Prostate gland (tissue), 2 donors: ENCODE measurements at regions not wholly inside any gene's neighbourhood (a gene's known extent, or its start where the extent isn't known, plus 50 kb on each side); places are given as distances from the start of the nearest gene placed in this dataset.
"Not testable (repeated sequence)": the region's sequence is repeated elsewhere in the genome, so short reads cannot be mapped to it uniquely, and the experiment has no call there.

Experiments
- DNase-seq: peaks from one replicate; pipeline ENCODE4 v3.0.0-alpha.2; 2019; ENCODE audit warnings: low spot score
- H3K27ac ChIP-seq, 2 donors: fragments of 200-600 bp; sonication (generic); 2 replicates each; pipeline ENCODE4 v1.5.1; 2017 to 2019
- H3K27me3 ChIP-seq: fragments of 200-600 bp; sonication (generic); replicated peaks from 2 replicates; pipeline ENCODE4 v1.5.1; 2019; ENCODE audit not compliant: insufficient read depth
- H3K36me3 ChIP-seq, 2 donors: fragments of 200-600 bp; sonication (generic); 1 replicate in 1 of 2; 2 replicates in 1 of 2; pipeline versions ENCODE4 v1.5.1 to v1.8.1; 2017 to 2019
- H3K4me1 ChIP-seq: fragments of 200-600 bp; sonication (generic); replicated peaks from 2 replicates; pipeline ENCODE4 v1.5.1; 2019
- H3K4me3 ChIP-seq, 2 donors: fragments of 200-600 bp; sonication (generic); 2 replicates each; pipeline ENCODE4 v1.5.1; 2017 to 2019
- H3K9me3 ChIP-seq: fragments of 200-600 bp; sonication (generic); 2 replicates; pipeline ENCODE4 v1.5.1; 2017
- POLR2A ChIP-seq: fragments of 450-650 bp; IDR thresholded peaks from one replicate; pipeline ENCODE4 v1.6.1; 2016; ENCODE audit warnings: antibody characterized with exemption, mild to moderate bottlenecking
- POLR2AphosphoS5 ChIP-seq: sonication (generic); formaldehyde crosslinking; IDR thresholded peaks from one replicate; pipeline ENCODE4 v1.6.1; 2017; ENCODE audit warnings: antibody characterized with exemption
- WGBS: methylation state at CpG from one replicate; pipeline ENCODE4 v1.1.5; 2018; 5-methylcytosine and 5-hydroxymethylcytosine counted together
- intact Hi-C: fragments of 100-400 bp; cut with DNase I; formaldehyde crosslinking; loops from one replicate; pipeline ENCODE4 v1.14.2; 2022
- TF ChIP-seq, protein P1 (sequence below), 4 experiments: fragments of 200-600 bp in 2 of 4; fragments of 450-650 bp in 2 of 4; sonication (generic) in 2 of 4; IDR thresholded peaks; 1 replicate in 3 of 4; 2 replicates in 1 of 4; pipeline ENCODE4 v1.5.1; 2016 to 2019; ENCODE audit warnings: antibody characterized with exemption in 4 of 4, mild to moderate bottlenecking in 2 of 4, moderate library complexity in 2 of 4

DNA sequence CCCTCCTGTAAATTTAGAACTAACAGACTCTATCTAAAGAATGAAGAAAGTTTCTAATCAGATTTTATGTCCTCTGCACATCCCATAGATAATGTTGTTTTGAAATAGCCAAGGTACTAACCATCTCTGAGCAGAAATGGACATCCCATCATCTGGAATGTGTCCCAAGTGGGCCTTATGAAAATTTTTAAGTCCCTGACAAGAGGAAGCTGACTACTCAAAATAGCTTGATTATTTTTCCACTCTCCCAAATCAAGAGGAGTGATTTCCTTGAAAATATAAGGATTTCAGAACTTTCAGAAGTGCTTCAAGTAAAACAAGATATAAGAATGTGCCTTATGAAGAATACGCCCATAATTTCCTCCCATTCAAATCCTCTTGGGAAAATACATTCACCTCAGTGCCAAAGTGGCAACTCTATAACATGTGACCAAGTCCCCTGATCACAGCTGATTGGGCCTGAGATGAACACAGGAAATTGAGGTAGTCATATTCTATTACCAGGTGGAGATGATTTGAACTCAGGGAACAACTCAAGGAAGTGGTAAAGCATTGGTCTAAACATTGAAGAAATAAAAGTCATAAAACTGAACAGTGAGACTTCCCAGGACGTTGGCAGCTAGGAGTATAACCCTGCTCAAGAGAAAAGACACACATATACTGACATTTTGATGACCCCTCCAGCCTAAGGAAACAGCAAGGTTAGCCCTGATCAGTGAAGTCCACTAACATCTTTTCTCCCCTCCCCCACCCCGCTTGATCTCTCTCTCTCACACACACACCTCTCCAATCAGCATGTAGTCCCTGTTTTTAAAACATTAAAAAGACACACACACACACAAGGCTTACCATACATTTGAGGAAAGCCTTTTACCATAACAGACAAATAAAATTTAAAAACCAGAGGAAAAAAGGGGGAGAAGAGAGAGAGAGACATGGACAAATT, 70.8 kb upstream of the TEAD1 start:
- Histone ChIP-seq H3K9me3 (no peaks in the 10 kb centered on the region), H3K36me3 (no peaks in the 10 kb centered on the region), H3K4me1 (no peaks in the 10 kb centered on the region), H3K27ac (no peak overlapping the region), H3K4me3 (no peak overlapping the region), H3K27me3 (no peaks in the 10 kb centered on the region)
- intact Hi-C loops = loop anchor here (5.0 to 10.0 kb wide), 2 partner anchors 211 to 289 kb away; no protein-coding TSS in a partner anchor
- no peak for DNase-seq
- 57% methylated on average over 3 of the region's 3 CpGs for WGBS
- TF ChIP-seq, protein P1, sequence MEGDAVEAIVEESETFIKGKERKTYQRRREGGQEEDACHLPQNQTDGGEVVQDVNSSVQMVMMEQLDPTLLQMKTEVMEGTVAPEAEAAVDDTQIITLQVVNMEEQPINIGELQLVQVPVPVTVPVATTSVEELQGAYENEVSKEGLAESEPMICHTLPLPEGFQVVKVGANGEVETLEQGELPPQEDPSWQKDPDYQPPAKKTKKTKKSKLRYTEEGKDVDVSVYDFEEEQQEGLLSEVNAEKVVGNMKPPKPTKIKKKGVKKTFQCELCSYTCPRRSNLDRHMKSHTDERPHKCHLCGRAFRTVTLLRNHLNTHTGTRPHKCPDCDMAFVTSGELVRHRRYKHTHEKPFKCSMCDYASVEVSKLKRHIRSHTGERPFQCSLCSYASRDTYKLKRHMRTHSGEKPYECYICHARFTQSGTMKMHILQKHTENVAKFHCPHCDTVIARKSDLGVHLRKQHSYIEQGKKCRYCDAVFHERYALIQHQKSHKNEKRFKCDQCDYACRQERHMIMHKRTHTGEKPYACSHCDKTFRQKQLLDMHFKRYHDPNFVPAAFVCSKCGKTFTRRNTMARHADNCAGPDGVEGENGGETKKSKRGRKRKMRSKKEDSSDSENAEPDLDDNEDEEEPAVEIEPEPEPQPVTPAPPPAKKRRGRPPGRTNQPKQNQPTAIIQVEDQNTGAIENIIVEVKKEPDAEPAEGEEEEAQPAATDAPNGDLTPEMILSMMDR (IDR thresholded peaks at IDR 0.05) = no peak
- TF ChIP-seq POLR2A = no peak
- no peak for TF ChIP-seq POLR2AphosphoS5

DNA sequence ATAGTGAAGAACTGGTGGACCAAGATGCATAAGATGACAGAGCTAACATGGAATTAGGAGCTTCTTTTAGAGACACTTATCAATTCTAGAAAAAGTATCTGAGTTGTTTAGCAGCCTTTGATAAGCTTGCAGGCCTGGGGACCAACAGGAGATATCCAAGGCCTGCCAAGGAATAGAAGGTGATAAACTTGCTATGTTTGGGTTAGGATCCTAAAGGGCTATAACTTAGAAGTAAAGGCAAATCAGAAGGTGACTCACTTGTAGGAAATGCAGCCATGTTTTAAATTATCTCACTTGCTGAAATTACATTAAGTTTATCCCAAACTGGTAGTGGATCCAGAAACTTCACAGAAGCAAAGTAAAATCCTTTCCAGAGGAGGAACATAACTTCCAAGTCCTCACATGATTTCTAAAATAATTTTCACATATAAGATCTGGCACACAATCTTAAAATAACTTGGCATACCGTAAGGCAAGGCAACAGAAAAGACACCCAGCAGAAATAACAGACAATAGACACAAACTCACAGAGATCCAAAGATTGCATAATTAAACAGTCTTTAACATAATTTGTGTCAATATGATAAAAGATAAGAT, 69.6 kb upstream of the TEAD1 start:
- Histone ChIP-seq H3K27ac (no peak overlapping the region), H3K27me3 (no peaks in the 10 kb centered on the region), H3K4me3 (no peak overlapping the region), H3K9me3 (no peaks in the 10 kb centered on the region), H3K36me3 (no peaks in the 10 kb centered on the region), H3K4me1 (no peaks in the 10 kb centered on the region)
- intact Hi-C loops = loop anchor here (5.0 to 10.0 kb wide), 2 partner anchors 210 to 288 kb away; no protein-coding TSS in a partner anchor
- no peak for DNase-seq
- WGBS = 72% methylated on average over 1 of the region's 1 CpG
- TF ChIP-seq POLR2A (no peak), POLR2AphosphoS5 (no peak)
- TF ChIP-seq, protein P1 (IDR thresholded peaks at IDR 0.05) = no peak

DNA sequence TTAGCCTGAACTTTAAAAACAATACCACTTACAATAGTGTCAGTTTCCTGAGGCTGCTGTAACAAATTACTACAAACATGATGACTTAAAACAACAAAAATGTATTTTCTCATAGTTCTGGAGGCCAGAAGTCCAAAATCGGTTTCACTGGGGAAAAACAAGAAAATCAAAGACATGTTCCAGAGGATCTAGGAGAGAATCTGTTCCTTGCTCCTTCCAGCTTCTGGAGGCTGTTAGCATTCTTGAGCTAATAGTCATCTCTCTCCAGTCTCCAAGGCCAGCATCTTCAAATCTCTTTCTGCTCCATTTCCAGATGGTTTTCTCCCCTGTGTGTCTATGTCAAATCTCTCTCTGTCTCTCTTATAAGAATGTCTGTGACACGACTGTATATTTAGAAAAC, 67.6 kb upstream of the TEAD1 start:
- intact Hi-C loops = loop anchor here (10.0 kb wide), 1 partner anchor 208 kb away; no protein-coding TSS in a partner anchor
- no peak overlapping the region for H3K4me3 ChIP-seq
- 83% methylated on average over 2 of the region's 2 CpGs for WGBS

DNA sequence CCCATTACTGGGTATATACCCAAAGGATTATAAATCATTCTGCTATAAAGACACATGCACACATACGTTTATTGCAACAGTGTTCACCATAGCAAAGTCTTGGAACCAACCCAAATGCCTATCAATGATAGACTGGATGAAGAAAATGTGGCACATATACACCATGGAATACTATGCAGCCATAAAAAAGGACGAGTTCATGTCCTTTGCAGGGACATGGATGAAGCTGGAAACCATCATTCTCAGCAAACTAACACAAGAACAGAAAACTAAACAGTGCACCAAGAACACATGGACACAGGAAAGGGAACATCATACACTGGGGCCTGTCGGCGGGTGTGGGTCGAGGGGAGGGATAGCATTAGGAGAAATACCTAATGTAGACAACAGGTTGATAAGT, 65.5 kb upstream of the TEAD1 start:
- WGBS = 74% methylated on average over 5 of the region's 5 CpGs
- intact Hi-C loops = loop anchor here (10.0 kb wide), 1 partner anchor 206 kb away; no protein-coding TSS in a partner anchor

More for the DNA sequence above, 67.6 kb upstream of the TEAD1 start:
- Histone ChIP-seq H3K27ac (no peak overlapping the region), H3K9me3 (no peaks in the 10 kb centered on the region), H3K4me1 (no peaks in the 10 kb centered on the region), H3K27me3 (no peaks in the 10 kb centered on the region), H3K36me3 (no peaks in the 10 kb centered on the region)
- TF ChIP-seq POLR2AphosphoS5 = no peak
- TF ChIP-seq, protein P1 (IDR thresholded peaks at IDR 0.05) = no peak
- no peak for TF ChIP-seq POLR2A
- DNase-seq = no peak

DNA sequence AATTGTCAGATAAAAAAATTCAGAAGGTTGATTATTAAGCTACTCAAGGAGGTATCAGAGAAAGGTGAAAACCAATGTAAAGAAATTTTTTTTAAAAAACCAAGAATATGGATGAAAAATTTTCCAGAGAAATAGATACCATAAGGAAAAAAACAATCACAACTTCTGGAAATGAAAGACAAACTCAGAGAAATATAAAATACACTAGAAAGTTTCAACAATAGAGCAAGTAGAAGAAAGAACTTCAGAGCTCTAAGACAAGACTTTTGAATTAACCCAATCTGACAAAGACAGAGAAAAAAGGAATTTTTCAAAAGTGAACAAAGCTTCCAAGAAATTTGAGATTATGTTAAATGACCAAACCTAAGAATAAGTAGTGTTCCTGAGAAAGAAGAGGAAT, 62.9 kb upstream of the TEAD1 start:
- no peaks in the 10 kb centered on the region for H3K27me3 ChIP-seq
- H3K4me3 ChIP-seq = no peak overlapping the region
- intact Hi-C loops = no loop called here
- no peaks in the 10 kb centered on the region for H3K4me1 ChIP-seq
- TF ChIP-seq POLR2AphosphoS5 (no peak), POLR2A (no peak)
- TF ChIP-seq, protein P1 (IDR thresholded peaks at IDR 0.05) = no peak
- DNase-seq = no peak
- H3K9me3 ChIP-seq = no peaks in the 10 kb centered on the region
- no peak overlapping the region for H3K27ac ChIP-seq
- no peaks in the 10 kb centered on the region for H3K36me3 ChIP-seq

More for the DNA sequence above, 65.5 kb upstream of the TEAD1 start:
- not testable (repeated sequence) for H3K27me3 ChIP-seq, H3K27ac ChIP-seq, H3K4me1 ChIP-seq, H3K9me3 ChIP-seq, H3K36me3 ChIP-seq, H3K4me3 ChIP-seq, DNase-seq
